ENCODE measurements at regions not wholly inside any gene's neighbourhood (a gene's known extent, or its start where the extent isn't known, plus 50 kb on each side); places are given as distances from the start of the nearest gene placed in this dataset.

- Histone ChIP-seq H3K9me2 (ENCODE audit: insufficient read depth, low read length) (no peaks in the 10 kb centered on the region), H2AFZ (ENCODE audit: low read depth, low read length) (no peak overlapping the region), H3K27me3 (ENCODE audit: insufficient read depth, low read depth, low read length) (no peaks in the 10 kb centered on the region), H3K9me3 (ENCODE audit: low read length) (no peaks in the 10 kb centered on the region), H3K79me2 (replicated peaks; ENCODE audit: insufficient read depth, low read length) (no peaks in the 10 kb centered on the region), H3K36me3 (ENCODE audit: insufficient read depth, low read length) (no peaks in the 10 kb centered on the region), H4K20me1 (ENCODE audit: insufficient read depth) (no peaks in the 10 kb centered on the region), H3K9ac (ENCODE audit: low read length) (no peak overlapping the region), H3K4me2 (ENCODE audit: low read length) (no peak overlapping the region), H3K27ac (ENCODE audit: low read length) (no peak overlapping the region), H3K4me3 (ENCODE audit: low read length) (no peak overlapping the region), H3F3A (ENCODE audit: insufficient read depth, low read length, poor library complexity, severe bottlenecking) (no peaks in the 10 kb centered on the region)
- TF ChIP-seq, protein P1, sequence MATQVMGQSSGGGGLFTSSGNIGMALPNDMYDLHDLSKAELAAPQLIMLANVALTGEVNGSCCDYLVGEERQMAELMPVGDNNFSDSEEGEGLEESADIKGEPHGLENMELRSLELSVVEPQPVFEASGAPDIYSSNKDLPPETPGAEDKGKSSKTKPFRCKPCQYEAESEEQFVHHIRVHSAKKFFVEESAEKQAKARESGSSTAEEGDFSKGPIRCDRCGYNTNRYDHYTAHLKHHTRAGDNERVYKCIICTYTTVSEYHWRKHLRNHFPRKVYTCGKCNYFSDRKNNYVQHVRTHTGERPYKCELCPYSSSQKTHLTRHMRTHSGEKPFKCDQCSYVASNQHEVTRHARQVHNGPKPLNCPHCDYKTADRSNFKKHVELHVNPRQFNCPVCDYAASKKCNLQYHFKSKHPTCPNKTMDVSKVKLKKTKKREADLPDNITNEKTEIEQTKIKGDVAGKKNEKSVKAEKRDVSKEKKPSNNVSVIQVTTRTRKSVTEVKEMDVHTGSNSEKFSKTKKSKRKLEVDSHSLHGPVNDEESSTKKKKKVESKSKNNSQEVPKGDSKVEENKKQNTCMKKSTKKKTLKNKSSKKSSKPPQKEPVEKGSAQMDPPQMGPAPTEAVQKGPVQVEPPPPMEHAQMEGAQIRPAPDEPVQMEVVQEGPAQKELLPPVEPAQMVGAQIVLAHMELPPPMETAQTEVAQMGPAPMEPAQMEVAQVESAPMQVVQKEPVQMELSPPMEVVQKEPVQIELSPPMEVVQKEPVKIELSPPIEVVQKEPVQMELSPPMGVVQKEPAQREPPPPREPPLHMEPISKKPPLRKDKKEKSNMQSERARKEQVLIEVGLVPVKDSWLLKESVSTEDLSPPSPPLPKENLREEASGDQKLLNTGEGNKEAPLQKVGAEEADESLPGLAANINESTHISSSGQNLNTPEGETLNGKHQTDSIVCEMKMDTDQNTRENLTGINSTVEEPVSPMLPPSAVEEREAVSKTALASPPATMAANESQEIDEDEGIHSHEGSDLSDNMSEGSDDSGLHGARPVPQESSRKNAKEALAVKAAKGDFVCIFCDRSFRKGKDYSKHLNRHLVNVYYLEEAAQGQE (IDR thresholded peaks at IDR 0.05; ENCODE audit: borderline replicate concordance), result no peak
- TF ChIP-seq, protein P2, sequence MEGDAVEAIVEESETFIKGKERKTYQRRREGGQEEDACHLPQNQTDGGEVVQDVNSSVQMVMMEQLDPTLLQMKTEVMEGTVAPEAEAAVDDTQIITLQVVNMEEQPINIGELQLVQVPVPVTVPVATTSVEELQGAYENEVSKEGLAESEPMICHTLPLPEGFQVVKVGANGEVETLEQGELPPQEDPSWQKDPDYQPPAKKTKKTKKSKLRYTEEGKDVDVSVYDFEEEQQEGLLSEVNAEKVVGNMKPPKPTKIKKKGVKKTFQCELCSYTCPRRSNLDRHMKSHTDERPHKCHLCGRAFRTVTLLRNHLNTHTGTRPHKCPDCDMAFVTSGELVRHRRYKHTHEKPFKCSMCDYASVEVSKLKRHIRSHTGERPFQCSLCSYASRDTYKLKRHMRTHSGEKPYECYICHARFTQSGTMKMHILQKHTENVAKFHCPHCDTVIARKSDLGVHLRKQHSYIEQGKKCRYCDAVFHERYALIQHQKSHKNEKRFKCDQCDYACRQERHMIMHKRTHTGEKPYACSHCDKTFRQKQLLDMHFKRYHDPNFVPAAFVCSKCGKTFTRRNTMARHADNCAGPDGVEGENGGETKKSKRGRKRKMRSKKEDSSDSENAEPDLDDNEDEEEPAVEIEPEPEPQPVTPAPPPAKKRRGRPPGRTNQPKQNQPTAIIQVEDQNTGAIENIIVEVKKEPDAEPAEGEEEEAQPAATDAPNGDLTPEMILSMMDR (IDR thresholded peaks at IDR 0.05; ENCODE audit: poor library complexity, severe bottlenecking), result no peak
- TF ChIP-seq MXI1 (conservative IDR thresholded peaks at IDR 0.05; ENCODE audit: poor library complexity, severe bottlenecking), result no peak
- no peak for TF ChIP-seq EZH2 (IDR thresholded peaks at IDR 0.05; ENCODE audit: borderline replicate concordance, insufficient read depth, low read length, poor library complexity, severe bottlenecking)
- TF ChIP-seq RAD21 (conservative IDR thresholded peaks at IDR 0.05), result no peak
- TF ChIP-seq POLR2AphosphoS5 (IDR thresholded peaks at IDR 0.05), result no peak
- no peak for TF ChIP-seq TAF1 (IDR thresholded peaks at IDR 0.05; ENCODE audit: low read depth)
- no peak for TF ChIP-seq EP300 (conservative IDR thresholded peaks at IDR 0.05; ENCODE audit: poor library complexity, severe bottlenecking)
- TF ChIP-seq SMC3 (conservative IDR thresholded peaks at IDR 0.05; ENCODE audit: poor library complexity), result no peak
Measured at GRCh38 chr9:24035816-24036215, 209.8 kb upstream of the ELAVL2 start.

DNA sequence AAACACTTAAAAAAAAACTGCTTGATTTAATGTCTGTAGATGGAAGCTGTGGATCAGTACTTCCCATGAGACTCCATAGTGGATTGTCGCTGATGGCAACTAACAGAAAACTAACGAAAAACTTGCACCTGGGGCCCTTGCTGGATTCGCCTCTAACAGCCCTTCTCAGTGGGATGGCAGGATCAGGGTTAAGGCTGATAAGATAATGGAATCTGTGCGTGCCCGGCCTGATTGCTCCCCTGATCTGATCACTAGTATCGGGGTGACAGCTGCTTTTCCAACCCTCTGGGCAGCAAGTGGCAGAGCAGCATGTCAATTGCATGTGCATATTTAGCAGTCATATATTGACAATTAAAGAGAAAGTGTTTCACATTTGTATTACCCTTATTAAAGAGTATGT is 185.8 kb upstream of the ELAVL2 start:
- H3K9me2 ChIP-seq (ENCODE audit: insufficient read depth, low read length), result no peaks in the 10 kb centered on the region

More for the DNA sequence above, 185.8 kb upstream of the ELAVL2 start:
- Histone ChIP-seq H3K27me3 (ENCODE audit: insufficient read depth, low read depth, low read length) (no peaks in the 10 kb centered on the region), H4K20me1 (ENCODE audit: insufficient read depth) (no peaks in the 10 kb centered on the region), H3F3A (ENCODE audit: insufficient read depth, low read length, poor library complexity, severe bottlenecking) (no peaks in the 10 kb centered on the region), H3K9me3 (ENCODE audit: low read length) (no peaks in the 10 kb centered on the region), H3K27ac (ENCODE audit: low read length) (no peak overlapping the region), H3K4me3 (ENCODE audit: low read length) (no peak overlapping the region), H3K4me2 (ENCODE audit: low read length) (no peak overlapping the region), H3K79me2 (replicated peaks; ENCODE audit: insufficient read depth, low read length) (no peaks in the 10 kb centered on the region), H3K9ac (ENCODE audit: low read length) (no peak overlapping the region), H2AFZ (ENCODE audit: low read depth, low read length) (no peak overlapping the region), H3K36me3 (ENCODE audit: insufficient read depth, low read length) (no peaks in the 10 kb centered on the region)
- TF ChIP-seq, protein P2 (IDR thresholded peaks at IDR 0.05; ENCODE audit: poor library complexity, severe bottlenecking), result no peak
- TF ChIP-seq SMC3 (conservative IDR thresholded peaks at IDR 0.05; ENCODE audit: poor library complexity) (no peak), POLR2AphosphoS5 (IDR thresholded peaks at IDR 0.05) (no peak), MXI1 (conservative IDR thresholded peaks at IDR 0.05; ENCODE audit: poor library complexity, severe bottlenecking) (no peak), EP300 (conservative IDR thresholded peaks at IDR 0.05; ENCODE audit: poor library complexity, severe bottlenecking) (no peak), TAF1 (IDR thresholded peaks at IDR 0.05; ENCODE audit: low read depth) (no peak), EZH2 (IDR thresholded peaks at IDR 0.05; ENCODE audit: borderline replicate concordance, insufficient read depth, low read length, poor library complexity, severe bottlenecking) (no peak), RAD21 (conservative IDR thresholded peaks at IDR 0.05) (no peak)
- TF ChIP-seq, protein P1 (IDR thresholded peaks at IDR 0.05; ENCODE audit: borderline replicate concordance), result no peak
